GM19468 (cell line): ENCODE measurements at regions not wholly inside any gene's neighbourhood (a gene's known extent, or its start where the extent isn't known, plus 50 kb on each side); places are given as distances from the start of the nearest gene placed in this dataset.

Experiments
- ATAC-seq: cut with Tn5 transposase; IDR thresholded peaks from one replicate; pipeline ENCODE4 v1.9.1; 2021; ENCODE audit warnings: mild to moderate bottlenecking, moderate library complexity, moderate number of reproducible peaks; ENCODE audit not compliant: unreplicated experiment; ENCODE audit errors: extremely low read depth

- no peak for ATAC-seq
Measured at GRCh38 chrX:147827070-147827469, 84.6 kb upstream of the FMR1 start.

GRCh38 chrX:147828719-147829118, 83.0 kb upstream of the FMR1 start:
- ATAC-seq, result no peak

GRCh38 chrX:147832707-147833348, 78.9 kb upstream of the FMR1 start:
- ATAC-seq, result no peak

- ATAC-seq, result no peak
Measured at GRCh38 chrX:147838465-147839131, 73.1 kb upstream of the FMR1 start.

- no peak for ATAC-seq
Measured at GRCh38 chrX:147846676-147847075, 65.0 kb upstream of the FMR1 start.

GRCh38 chrX:147847999-147848398, 63.7 kb upstream of the FMR1 start:
- ATAC-seq, result no peak

- ATAC-seq, result no peak
Measured at GRCh38 chrX:147848543-147849443, 62.9 kb upstream of the FMR1 start.

GRCh38 chrX:147850875-147851274, 60.8 kb upstream of the FMR1 start:
- ATAC-seq, result peak; percentile 60

GRCh38 chrX:147853701-147854100, 58.0 kb upstream of the FMR1 start:
- no peak for ATAC-seq

- no peak for ATAC-seq
Measured at GRCh38 chrX:147859666-147860065, 52.1 kb upstream of the FMR1 start.
